ENCODE measurements at regions not wholly inside any gene's neighbourhood (a gene's known extent, or its start where the extent isn't known, plus 50 kb on each side); places are given as distances from the start of the nearest gene placed in this dataset.
"Not testable (repeated sequence)": the region's sequence is repeated elsewhere in the genome, so short reads cannot be mapped to it uniquely, and the experiment has no call there.

- no peak for FAIRE-seq
These were observed 81.4 kb downstream of the ACAA2 start for GRCh38 chr18:49731860-49732311.

GRCh38 chr18:49731421-49731841 is 81.9 kb downstream of the ACAA2 start:
- no peak for FAIRE-seq
- no peak for DNase-seq (ENCODE audit: insufficient read length, low spot score)

More at GRCh38 chr18:49731860-49732311, 81.4 kb downstream of the ACAA2 start:
- no peak for DNase-seq (ENCODE audit: insufficient read length, low spot score)

- DNase-seq (ENCODE audit: insufficient read length, low spot score) (no peak), FAIRE-seq (no peak)
These were observed 82.4 kb downstream of the ACAA2 start for GRCh38 chr18:49730951-49731391.

GRCh38 chr18:49728542-49728941 is 84.8 kb downstream of the ACAA2 start:
- FAIRE-seq (no peak), DNase-seq (ENCODE audit: insufficient read length, low spot score) (peak; percentile 34)

- no peak for FAIRE-seq
- no peak for DNase-seq (ENCODE audit: insufficient read length, low spot score)
These were observed 85.5 kb downstream of the ACAA2 start for GRCh38 chr18:49727816-49728215.

GRCh38 chr18:49726675-49726963 is 86.7 kb downstream of the ACAA2 start:
- FAIRE-seq = no peak
- no peak for DNase-seq (ENCODE audit: insufficient read length, low spot score)

- DNase-seq (ENCODE audit: insufficient read length, low spot score) (peak; percentile 76), FAIRE-seq (peak; percentile 60)
These were observed 87.3 kb downstream of the ACAA2 start for GRCh38 chr18:49725809-49726674.

GRCh38 chr18:49723648-49724180 is 89.6 kb downstream of the ACAA2 start:
- peak; percentile 20 for DNase-seq (ENCODE audit: insufficient read length, low spot score)
- no peak for FAIRE-seq

GRCh38 chr18:49722477-49722876 is 90.9 kb downstream of the ACAA2 start:
- DNase-seq (ENCODE audit: insufficient read length, low spot score) (no peak), FAIRE-seq (no peak)

GRCh38 chr18:49721981-49722380 is 91.4 kb downstream of the ACAA2 start:
- DNase-seq (ENCODE audit: insufficient read length, low spot score) = no peak
- FAIRE-seq = no peak

- not testable (repeated sequence) for FAIRE-seq; DNase-seq (ENCODE audit: insufficient read length, low spot score)
These were observed 92.4 kb downstream of the ACAA2 start for GRCh38 chr18:49720944-49721343.

GRCh38 chr18:49717617-49718016 is 95.7 kb downstream of the ACAA2 start:
- DNase-seq (ENCODE audit: insufficient read length, low spot score) (no peak), FAIRE-seq (no peak)

- FAIRE-seq = no peak
These were observed 97.3 kb downstream of the ACAA2 start for GRCh38 chr18:49716035-49716434.

GRCh38 chr18:49709347-49709690 is 104.0 kb downstream of the ACAA2 start:
- no peak for DNase-seq (ENCODE audit: insufficient read length, low spot score)
- no peak for FAIRE-seq

More at GRCh38 chr18:49716035-49716434, 97.3 kb downstream of the ACAA2 start:
- DNase-seq (ENCODE audit: insufficient read length, low spot score) = no peak

- FAIRE-seq = no peak
- DNase-seq (ENCODE audit: insufficient read length, low spot score) = no peak
These were observed 104.5 kb downstream of the ACAA2 start for GRCh38 chr18:49708662-49709346.

GRCh38 chr18:49707599-49707998 is 105.7 kb downstream of the ACAA2 start:
- no peak for DNase-seq (ENCODE audit: insufficient read length, low spot score)

GRCh38 chr18:49704334-49704733 is 109.0 kb downstream of the ACAA2 start:
- no peak for DNase-seq (ENCODE audit: insufficient read length, low spot score)
- no peak for FAIRE-seq

More at GRCh38 chr18:49707599-49707998, 105.7 kb downstream of the ACAA2 start:
- no peak for FAIRE-seq

GRCh38 chr18:49701190-49701589 is 112.1 kb downstream of the ACAA2 start:
- DNase-seq (ENCODE audit: insufficient read length, low spot score) = no peak

GRCh38 chr18:49699303-49699702 is 114.0 kb downstream of the ACAA2 start:
- DNase-seq (ENCODE audit: insufficient read length, low spot score) (no peak), FAIRE-seq (no peak)

More at GRCh38 chr18:49701190-49701589, 112.1 kb downstream of the ACAA2 start:
- no peak for FAIRE-seq

GRCh38 chr18:49698525-49699025 is 114.8 kb downstream of the ACAA2 start:
- DNase-seq (ENCODE audit: insufficient read length, low spot score) (no peak), FAIRE-seq (no peak)

GRCh38 chr18:49697757-49698524 is 115.4 kb downstream of the ACAA2 start:
- FAIRE-seq (no peak), DNase-seq (ENCODE audit: insufficient read length, low spot score) (no peak)

Data from HTR-8/SVneo (cell line).